ENCODE measurements at regions not wholly inside any gene's neighbourhood (a gene's known extent, or its start where the extent isn't known, plus 50 kb on each side); places are given as distances from the start of the nearest gene placed in this dataset.

- no peak for TF ChIP-seq EZH2 (IDR thresholded peaks at IDR 0.05; ENCODE audit: insufficient read depth, poor library complexity, severe bottlenecking)
- no peak for TF ChIP-seq EZH2phosphoT487 (IDR thresholded peaks at IDR 0.05; ENCODE audit: insufficient read depth, low read depth)
Observed at GRCh38 chr18:44474591-44474990, 206.1 kb upstream of the SETBP1 start.
